ENCODE measurements at regions not wholly inside any gene's neighbourhood (a gene's known extent, or its start where the extent isn't known, plus 50 kb on each side); places are given as distances from the start of the nearest gene placed in this dataset.
"Not testable (repeated sequence)": the region's sequence is repeated elsewhere in the genome, so short reads cannot be mapped to it uniquely, and the experiment has no call there.

GRCh38 chr6:71007298-71007697, 50.4 kb upstream of the B3GAT2 start:
- DNase-seq: not testable (repeated sequence)

- peak; percentile 4 to 42 for DNase-seq
Measured at GRCh38 chr6:71011871-71012371, 55.1 kb upstream of the B3GAT2 start.

- peak; percentile 83 to 87 for DNase-seq
Measured at GRCh38 chr6:71012866-71013469, 56.1 kb upstream of the B3GAT2 start.

GRCh38 chr6:71015392-71015791, 58.5 kb upstream of the B3GAT2 start:
- no peak for DNase-seq

- no peak for DNase-seq
Measured at GRCh38 chr6:71028236-71028876, 71.5 kb upstream of the B3GAT2 start.

- DNase-seq: no peak
Measured at GRCh38 chr6:71028877-71029252, 72.0 kb upstream of the B3GAT2 start.

- no peak for DNase-seq
Measured at GRCh38 chr6:71029555-71029954, 72.7 kb upstream of the B3GAT2 start.

- DNase-seq: no peak
Measured at GRCh38 chr6:71031912-71032311, 75.1 kb upstream of the B3GAT2 start.

- DNase-seq: no peak
Measured at GRCh38 chr6:71033171-71033570, 76.3 kb upstream of the B3GAT2 start.

- no peak for DNase-seq
Measured at GRCh38 chr6:71033890-71034289, 77.0 kb upstream of the B3GAT2 start.

GRCh38 chr6:71034563-71035345, 77.9 kb upstream of the B3GAT2 start:
- DNase-seq: peak in 1 of 2 experiments; percentile 26

- DNase-seq: no peak
Measured at GRCh38 chr6:71035871-71036270, 79.0 kb upstream of the B3GAT2 start.

GRCh38 chr6:71038711-71039344, 82.0 kb upstream of the B3GAT2 start:
- DNase-seq: no peak

- DNase-seq: no peak
Measured at GRCh38 chr6:71040043-71040442, 83.2 kb upstream of the B3GAT2 start.

- DNase-seq: no peak
Measured at GRCh38 chr6:71040841-71041240, 84.0 kb upstream of the B3GAT2 start.

GRCh38 chr6:71043902-71044301, 87.0 kb upstream of the B3GAT2 start:
- no peak for DNase-seq

GRCh38 chr6:71044753-71045152, 87.9 kb upstream of the B3GAT2 start:
- DNase-seq: no peak

GRCh38 chr6:71045296-71045695, 88.4 kb upstream of the B3GAT2 start:
- DNase-seq: peak in 1 of 2 experiments; percentile 21

GRCh38 chr6:71047417-71047816, 90.6 kb upstream of the B3GAT2 start:
- DNase-seq: no peak

- no peak for DNase-seq
Measured at GRCh38 chr6:71048320-71049164, 91.7 kb upstream of the B3GAT2 start.

- no peak for DNase-seq
Measured at GRCh38 chr6:71049198-71049770, 92.4 kb upstream of the B3GAT2 start.

GRCh38 chr6:71053475-71053874, 96.6 kb upstream of the B3GAT2 start:
- DNase-seq: no peak
